Activated naive CD4-positive, alpha-beta T cell treated with anti-CD3 and anti-CD28 coated beads, Interleukin-2, amount 50 U/mL, for 72 hours (primary cell): ENCODE measurements at regions not wholly inside any gene's neighbourhood (a gene's known extent, or its start where the extent isn't known, plus 50 kb on each side); places are given as distances from the start of the nearest gene placed in this dataset.

Source experiments
- ATAC-seq, 2 donors: fragments of 150-1000 bp; cut with Tn5 transposase; 2 replicates each; pipeline ENCODE4 v1.10.0; 2021; ENCODE audit warnings: mild to moderate bottlenecking in 2 of 2, moderate library complexity in 2 of 2
- DNase-seq, 2 donors: peaks; one replicate each; pipeline ENCODE4 v3.0.0; 2021 to 2022; ENCODE audit warnings: low spot score in 2 of 2
- H3K27ac Mint-ChIP-seq, 2 donors: one replicate each; pipeline ENCODE4 v1.8.0; 2022; ENCODE audit warnings: mild to moderate bottlenecking in 2 of 2, mixed read lengths in 2 of 2
- H3K36me3 Mint-ChIP-seq, 2 donors: one replicate each; pipeline ENCODE4 v1.8.0; 2022; ENCODE audit warnings: mixed read lengths in 2 of 2
- H3K9me3 Mint-ChIP-seq, 2 donors: one replicate each; pipeline ENCODE4 v1.8.0; 2022; ENCODE audit warnings: mixed read lengths in 2 of 2

GRCh38 chr3:135310317-135310716 is 515.3 kb downstream of the EPHB1 start:
- no peaks in the 10 kb centered on the region for H3K36me3 Mint-ChIP-seq
- H3K27ac Mint-ChIP-seq, result no peak overlapping the region
- H3K9me3 Mint-ChIP-seq, result peaks cover 15 to 16% of the 10 kb centered on the region in 2 donors
- DNase-seq (no peak), ATAC-seq (no peak)

GRCh38 chr3:135311699-135312098 is 516.6 kb downstream of the EPHB1 start:
- peaks cover 11% of the 10 kb centered on the region in 2 donors for H3K9me3 Mint-ChIP-seq
- no peak overlapping the region for H3K27ac Mint-ChIP-seq
- ATAC-seq (no peak), DNase-seq (no peak)
- H3K36me3 Mint-ChIP-seq, result no peaks in the 10 kb centered on the region

GRCh38 chr3:135314237-135314636 is 519.2 kb downstream of the EPHB1 start:
- Mint-ChIP-seq H3K27ac (no peak overlapping the region), H3K9me3 (peaks cover 11% of the 10 kb centered on the region in 2 donors), H3K36me3 (no peaks in the 10 kb centered on the region)
- DNase-seq (no peak), ATAC-seq (no peak)

- Mint-ChIP-seq H3K27ac (no peak overlapping the region), H3K36me3 (no peaks in the 10 kb centered on the region), H3K9me3 (peaks cover 3 to 10% of the 10 kb centered on the region in 2 donors)
- ATAC-seq (no peak), DNase-seq (no peak)
Observed at GRCh38 chr3:135324301-135324700, 529.2 kb downstream of the EPHB1 start.

GRCh38 chr3:135325096-135325495 is 530.0 kb downstream of the EPHB1 start:
- no peak for DNase-seq
- peaks cover 3 to 10% of the 10 kb centered on the region in 2 donors for H3K9me3 Mint-ChIP-seq
- no peak for ATAC-seq
- H3K27ac Mint-ChIP-seq, result no peak overlapping the region
- no peaks in the 10 kb centered on the region for H3K36me3 Mint-ChIP-seq

GRCh38 chr3:135325726-135326235 is 530.7 kb downstream of the EPHB1 start:
- Mint-ChIP-seq H3K9me3 (peaks cover 3 to 10% of the 10 kb centered on the region in 2 donors), H3K36me3 (no peaks in the 10 kb centered on the region), H3K27ac (no peak overlapping the region)
- ATAC-seq (no peak), DNase-seq (no peak)

- no peak overlapping the region for H3K27ac Mint-ChIP-seq
- peaks cover 3 to 10% of the 10 kb centered on the region in 2 donors for H3K9me3 Mint-ChIP-seq
- H3K36me3 Mint-ChIP-seq, result no peaks in the 10 kb centered on the region
- no peak for ATAC-seq
- no peak for DNase-seq
Observed at GRCh38 chr3:135326851-135327250, 531.8 kb downstream of the EPHB1 start.

- Mint-ChIP-seq H3K27ac (no peak overlapping the region), H3K9me3 (peaks cover 5 to 17% of the 10 kb centered on the region in 2 donors), H3K36me3 (no peaks in the 10 kb centered on the region)
- ATAC-seq (no peak), DNase-seq (no peak)
Observed at GRCh38 chr3:135328036-135328435, 533.0 kb downstream of the EPHB1 start.

GRCh38 chr3:135329479-135329878 is 534.4 kb downstream of the EPHB1 start:
- Mint-ChIP-seq H3K27ac (no peak overlapping the region), H3K9me3 (peaks cover 5 to 17% of the 10 kb centered on the region in 2 donors), H3K36me3 (no peaks in the 10 kb centered on the region)
- DNase-seq (no peak), ATAC-seq (no peak)

GRCh38 chr3:135337192-135337591 is 542.1 kb downstream of the EPHB1 start:
- no peak for DNase-seq
- Mint-ChIP-seq H3K9me3 (peaks cover 12 to 13% of the 10 kb centered on the region in 2 donors), H3K27ac (no peak overlapping the region), H3K36me3 (no peaks in the 10 kb centered on the region)
- no peak for ATAC-seq

GRCh38 chr3:135348690-135349089 is 553.6 kb downstream of the EPHB1 start:
- H3K27ac Mint-ChIP-seq, result no peak overlapping the region
- DNase-seq (no peak), ATAC-seq (no peak)
- H3K36me3 Mint-ChIP-seq, result no peaks in the 10 kb centered on the region
- peaks cover 4 to 7% of the 10 kb centered on the region in 2 donors for H3K9me3 Mint-ChIP-seq

- Mint-ChIP-seq H3K27ac (no peak overlapping the region), H3K9me3 (peaks cover 4 to 10% of the 10 kb centered on the region in 2 donors), H3K36me3 (no peaks in the 10 kb centered on the region)
- DNase-seq (no peak), ATAC-seq (no peak)
Observed at GRCh38 chr3:135349254-135349948, 554.3 kb downstream of the EPHB1 start.

- Mint-ChIP-seq H3K36me3 (no peaks in the 10 kb centered on the region), H3K9me3 (peaks cover under 1 to 11% of the 10 kb centered on the region in 2 donors), H3K27ac (no peak overlapping the region)
- ATAC-seq (no peak), DNase-seq (no peak)
Observed at GRCh38 chr3:135352213-135352612, 557.2 kb downstream of the EPHB1 start.

- Mint-ChIP-seq H3K9me3 (peaks cover 0 to 4% of the 10 kb centered on the region in 2 donors), H3K36me3 (no peaks in the 10 kb centered on the region), H3K27ac (no peak overlapping the region)
- no peak for ATAC-seq
- DNase-seq, result no peak
Observed at GRCh38 chr3:135362889-135363288, 567.8 kb downstream of the EPHB1 start.

- H3K36me3 Mint-ChIP-seq, result no peaks in the 10 kb centered on the region
- peaks cover 0 to 4% of the 10 kb centered on the region in 2 donors for H3K9me3 Mint-ChIP-seq
- H3K27ac Mint-ChIP-seq, result no peak overlapping the region
- ATAC-seq (no peak), DNase-seq (no peak)
Observed at GRCh38 chr3:135364676-135365075, 569.6 kb downstream of the EPHB1 start.

GRCh38 chr3:135366816-135367215 is 571.8 kb downstream of the EPHB1 start:
- H3K27ac Mint-ChIP-seq, result no peak overlapping the region
- no peaks in the 10 kb centered on the region for H3K36me3 Mint-ChIP-seq
- no peak for DNase-seq
- peaks cover 0 to 4% of the 10 kb centered on the region in 2 donors for H3K9me3 Mint-ChIP-seq
- no peak for ATAC-seq

GRCh38 chr3:135368316-135368715 is 573.3 kb downstream of the EPHB1 start:
- Mint-ChIP-seq H3K36me3 (no peaks in the 10 kb centered on the region), H3K9me3 (peaks cover 0 to 4% of the 10 kb centered on the region in 2 donors), H3K27ac (no peak overlapping the region)
- ATAC-seq, result no peak
- DNase-seq, result no peak

GRCh38 chr3:135368781-135369180 is 573.7 kb downstream of the EPHB1 start:
- peaks cover 0 to under 1% of the 10 kb centered on the region in 2 donors for H3K9me3 Mint-ChIP-seq
- no peaks in the 10 kb centered on the region for H3K36me3 Mint-ChIP-seq
- no peak for DNase-seq
- no peak for ATAC-seq
- no peak overlapping the region for H3K27ac Mint-ChIP-seq
